ENCODE measurements at regions not wholly inside any gene's neighbourhood (a gene's known extent, or its start where the extent isn't known, plus 50 kb on each side); places are given as distances from the start of the nearest gene placed in this dataset.

DNA sequence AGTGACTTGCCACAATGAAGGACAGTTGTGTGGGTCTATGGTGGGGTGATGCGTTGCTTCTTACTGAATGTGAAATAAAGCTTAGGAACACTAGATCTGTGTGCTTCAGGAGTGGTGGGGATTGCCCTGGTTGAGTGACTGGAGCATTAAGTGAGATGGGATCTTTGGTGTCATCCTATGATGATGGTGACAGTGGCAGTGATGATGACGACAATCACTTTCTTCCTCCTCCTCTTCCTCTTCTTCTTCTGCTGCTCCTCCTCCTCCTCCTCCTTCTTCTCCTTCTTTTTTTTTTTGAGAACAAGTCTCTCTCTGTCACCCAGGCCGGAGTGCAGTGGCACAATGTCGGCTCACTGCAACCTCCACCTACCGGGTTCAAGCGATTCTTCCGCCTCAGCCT, 396.8 kb downstream of the SEC14L1 start:
- TF ChIP-seq, protein P1, sequence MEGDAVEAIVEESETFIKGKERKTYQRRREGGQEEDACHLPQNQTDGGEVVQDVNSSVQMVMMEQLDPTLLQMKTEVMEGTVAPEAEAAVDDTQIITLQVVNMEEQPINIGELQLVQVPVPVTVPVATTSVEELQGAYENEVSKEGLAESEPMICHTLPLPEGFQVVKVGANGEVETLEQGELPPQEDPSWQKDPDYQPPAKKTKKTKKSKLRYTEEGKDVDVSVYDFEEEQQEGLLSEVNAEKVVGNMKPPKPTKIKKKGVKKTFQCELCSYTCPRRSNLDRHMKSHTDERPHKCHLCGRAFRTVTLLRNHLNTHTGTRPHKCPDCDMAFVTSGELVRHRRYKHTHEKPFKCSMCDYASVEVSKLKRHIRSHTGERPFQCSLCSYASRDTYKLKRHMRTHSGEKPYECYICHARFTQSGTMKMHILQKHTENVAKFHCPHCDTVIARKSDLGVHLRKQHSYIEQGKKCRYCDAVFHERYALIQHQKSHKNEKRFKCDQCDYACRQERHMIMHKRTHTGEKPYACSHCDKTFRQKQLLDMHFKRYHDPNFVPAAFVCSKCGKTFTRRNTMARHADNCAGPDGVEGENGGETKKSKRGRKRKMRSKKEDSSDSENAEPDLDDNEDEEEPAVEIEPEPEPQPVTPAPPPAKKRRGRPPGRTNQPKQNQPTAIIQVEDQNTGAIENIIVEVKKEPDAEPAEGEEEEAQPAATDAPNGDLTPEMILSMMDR (IDR thresholded peaks at IDR 0.05), result no peak
- no peak for TF ChIP-seq POLR2AphosphoS5 (IDR thresholded peaks at IDR 0.05; ENCODE audit: insufficient read depth in 1 of 2, low read depth in 1 of 2)

Data from vagina (tissue), 2 donors.